ENCODE measurements at regions not wholly inside any gene's neighbourhood (a gene's known extent, or its start where the extent isn't known, plus 50 kb on each side); places are given as distances from the start of the nearest gene placed in this dataset.

- TF ChIP-seq CTCF (conservative IDR thresholded peaks at IDR 0.05; ENCODE audit: low read depth, low read length) (no peak), EZH2 (IDR thresholded peaks at IDR 0.05; ENCODE audit: low read length, unreplicated experiment) (no peak), EZH2phosphoT487 (IDR thresholded peaks at IDR 0.05; ENCODE audit: borderline replicate concordance, low read length) (no peak)
Measured at GRCh38 chr14:25841226-25841625, 756.6 kb downstream of the NOVA1 start.
